Calu3 (cell line): ENCODE measurements at regions not wholly inside any gene's neighbourhood (a gene's known extent, or its start where the extent isn't known, plus 50 kb on each side); places are given as distances from the start of the nearest gene placed in this dataset.

ENCODE experiments used
- BruUV-seq: library from RNA; stranded (reverse); fragments of 400-500 nt; replicated peaks from 2 replicates; lab custom pipeline; 2021; lab: Mats Ljungman, UMichigan
- CTCF ChIA-PET: fragments of 300-600 bp; sonication (Branson Sonifier 250); formaldehyde crosslinking; loops from one replicate; lab custom pipeline; 2022; ENCODE audit warnings: antibody characterized with exemption; lab: Charles Lee
- DNase-seq: peaks from one replicate; pipeline ENCODE4 v3.0.0; 2022
- H3K27ac Mint-ChIP-seq: one replicate; pipeline ENCODE4 v1.8.0; 2022; ENCODE audit warnings: mixed read lengths; ENCODE audit not compliant: unreplicated experiment
- H3K27me3 Mint-ChIP-seq: one replicate; pipeline ENCODE4 v1.8.0; 2022; ENCODE audit warnings: mixed read lengths; ENCODE audit not compliant: unreplicated experiment
- H3K36me3 Mint-ChIP-seq: one replicate; pipeline ENCODE4 v1.8.0; 2022; ENCODE audit warnings: mild to moderate bottlenecking, moderate library complexity, mixed read lengths; ENCODE audit not compliant: insufficient read depth, unreplicated experiment
- H3K4me1 Mint-ChIP-seq: one replicate; pipeline ENCODE4 v1.8.0; 2022; ENCODE audit warnings: mild to moderate bottlenecking, low read depth, mixed read lengths; ENCODE audit not compliant: unreplicated experiment
- H3K4me3 Mint-ChIP-seq: one replicate; pipeline ENCODE4 v1.8.0; 2022; ENCODE audit warnings: mild to moderate bottlenecking, low read depth, moderate library complexity, mixed read lengths; ENCODE audit not compliant: unreplicated experiment
- H3K9me3 Mint-ChIP-seq: one replicate; pipeline ENCODE4 v1.8.0; 2022; ENCODE audit warnings: low read depth, mixed read lengths; ENCODE audit not compliant: unreplicated experiment
- CTCF ChIP-seq: fragments of 200-600 bp; IDR thresholded peaks from one replicate; pipeline ENCODE4 v1.8.0; 2022; ENCODE audit warnings: antibody characterized with exemption; ENCODE audit not compliant: unreplicated experiment
- intact Hi-C: fragments of 100-400 bp; cut with micrococcal nuclease; formaldehyde crosslinking; loops from one replicate; pipeline ENCODE4 v1.10.0; 2022; ENCODE audit not compliant: unreplicated experiment

- H3K4me1 Mint-ChIP-seq: peaks cover 58% of the 10 kb centered on the region
- no peaks in the 10 kb centered on the region for H3K27me3 Mint-ChIP-seq
- TF ChIP-seq CTCF: no peak
- no TSS peak for BruUV-seq
- no peak for DNase-seq
- no peak overlapping the region for H3K27ac Mint-ChIP-seq
- CTCF ChIA-PET: no interaction called here
- H3K36me3 Mint-ChIP-seq: peaks cover 18% of the 10 kb centered on the region
- intact Hi-C loops: loop anchor here (5.0 kb wide), 1 partner anchor 603 kb away; no protein-coding TSS in a partner anchor
- no peak overlapping the region for H3K4me3 Mint-ChIP-seq
- H3K9me3 Mint-ChIP-seq: no peaks in the 10 kb centered on the region
These were observed 196.9 kb downstream of the KATNAL1 start for GRCh38 chr13:30110301-30111070.

- Mint-ChIP-seq H3K4me3 (peak overlapping the region; percentile 43), H3K4me1 (peaks cover 58% of the 10 kb centered on the region)
- intact Hi-C loops: loop anchor here (5.0 kb wide), 1 partner anchor 602 kb away; no protein-coding TSS in a partner anchor
These were observed 197.7 kb downstream of the KATNAL1 start for GRCh38 chr13:30109471-30110135.

DNA sequence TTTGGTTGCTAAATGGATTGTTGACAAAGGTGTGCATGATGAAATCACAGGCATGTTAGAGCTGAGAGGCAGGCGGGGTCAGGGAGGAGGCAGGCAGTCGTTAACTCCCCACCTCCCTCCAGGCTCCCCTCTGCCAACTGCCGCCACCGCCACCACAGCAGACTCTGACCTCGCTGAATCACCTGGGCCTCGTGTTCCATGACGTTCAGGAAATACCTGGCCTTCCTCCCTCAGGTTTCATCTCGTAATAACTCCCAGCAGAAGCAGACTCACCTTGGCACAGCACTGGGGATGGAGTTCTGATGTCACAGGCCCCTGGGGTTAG, 198.5 kb downstream of the KATNAL1 start:
- peak overlapping the region; percentile 43 for H3K4me3 Mint-ChIP-seq
- peaks cover 13% of the 10 kb centered on the region for H3K36me3 Mint-ChIP-seq
- BruUV-seq: no TSS peak
- no peak for TF ChIP-seq CTCF
- intact Hi-C loops: loop anchor here (1.0 kb wide), 1 partner anchor 264 kb away; no protein-coding TSS in a partner anchor
- peak; percentile 79 for DNase-seq
- CTCF ChIA-PET: interaction anchor here (0.9 to 1.8 kb wide), 4 partner anchors 185 to 338 kb away, joined by 3 to 8 read pairs (median 6); partner anchors contain the start of gene UBL3
- H3K9me3 Mint-ChIP-seq: no peaks in the 10 kb centered on the region
- H3K27ac Mint-ChIP-seq: peak overlapping the region; percentile 98
- peaks cover 55% of the 10 kb centered on the region for H3K4me1 Mint-ChIP-seq
- H3K27me3 Mint-ChIP-seq: no peaks in the 10 kb centered on the region

More at GRCh38 chr13:30109471-30110135, 197.7 kb downstream of the KATNAL1 start:
- Mint-ChIP-seq H3K27ac (peak overlapping the region; percentile 98), H3K36me3 (peaks cover 18% of the 10 kb centered on the region), H3K27me3 (no peaks in the 10 kb centered on the region), H3K9me3 (no peaks in the 10 kb centered on the region)
- TF ChIP-seq CTCF: no peak
- DNase-seq: no peak
- CTCF ChIA-PET: interaction anchor here (1.1 to 1.8 kb wide), 3 partner anchors 186 to 338 kb away, joined by 5 to 8 read pairs (median 6); no protein-coding TSS in a partner anchor
- no TSS peak for BruUV-seq

GRCh38 chr13:30108216-30108912, 199.0 kb downstream of the KATNAL1 start:
- no peak for TF ChIP-seq CTCF
- Mint-ChIP-seq H3K36me3 (peaks cover 13% of the 10 kb centered on the region), H3K9me3 (no peaks in the 10 kb centered on the region), H3K4me3 (peak overlapping the region; percentile 43), H3K4me1 (peaks cover 49% of the 10 kb centered on the region), H3K27me3 (no peaks in the 10 kb centered on the region), H3K27ac (peak overlapping the region; percentile 98)
- CTCF ChIA-PET: interaction anchor here (0.9 to 1.8 kb wide), 4 partner anchors 185 to 337 kb away, joined by 3 to 8 read pairs (median 6); partner anchors contain the start of gene UBL3
- BruUV-seq: TSS peak; percentile 71
- intact Hi-C loops: loop anchor here (1.0 kb wide), 1 partner anchor 263 kb away; no protein-coding TSS in a partner anchor
- DNase-seq: no peak
